ENCODE measurements at regions not wholly inside any gene's neighbourhood (a gene's known extent, or its start where the extent isn't known, plus 50 kb on each side); places are given as distances from the start of the nearest gene placed in this dataset.

DNA sequence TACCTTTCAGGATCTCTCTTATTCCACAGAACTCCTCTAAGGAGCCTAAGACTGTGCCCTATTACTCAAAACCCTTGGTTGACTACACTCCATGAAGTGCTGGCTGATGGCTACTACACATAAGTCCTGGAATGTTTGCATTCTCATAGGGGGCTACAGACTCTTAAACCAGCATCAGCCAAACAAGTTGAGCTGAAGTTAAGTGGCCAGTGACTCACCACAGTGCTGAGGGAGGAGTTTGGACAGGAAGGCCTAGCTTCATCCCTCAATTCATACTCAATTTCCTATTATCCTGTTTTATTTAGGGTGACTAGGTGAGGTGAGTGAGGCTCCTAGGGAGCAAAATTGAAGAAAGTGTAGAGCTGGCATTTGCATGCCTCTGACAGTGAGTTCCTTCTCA, 246.7 kb downstream of the SMAD2 start:
- H3K9me3 ChIP-seq (ENCODE audit: control insufficient read depth in 2 of 2, insufficient read depth in 1 of 2, low read depth in 1 of 2, low read length in 1 of 2), result no peaks in the 10 kb centered on the region

DNA sequence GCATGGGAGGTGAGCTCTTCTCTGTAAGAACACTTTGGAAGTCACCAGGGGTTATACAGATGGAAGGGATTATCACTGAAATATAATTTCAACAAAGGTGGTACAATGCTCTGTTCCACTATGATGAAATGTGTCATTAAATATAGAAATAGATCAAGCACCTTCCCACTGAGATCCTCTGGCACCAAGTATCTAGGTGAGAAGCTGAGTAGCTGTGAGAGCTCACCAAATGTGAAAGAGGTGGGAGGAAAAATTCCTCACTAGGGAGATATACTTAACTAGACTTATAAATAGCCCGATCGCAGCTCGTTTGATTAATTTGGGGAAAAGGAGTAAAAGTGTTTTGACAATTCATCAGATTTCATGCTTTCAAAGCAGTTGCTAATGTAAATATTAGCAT, 247.6 kb downstream of the SMAD2 start:
- Histone ChIP-seq H3K36me3 (ENCODE audit: control insufficient read depth in 3 of 3, insufficient read depth in 2 of 3, low read depth in 1 of 3, low read length in 3 of 3) (no peaks in the 10 kb centered on the region), H3K27me3 (ENCODE audit: control insufficient read depth in 3 of 3, insufficient read depth in 3 of 3, low read length in 3 of 3) (no peaks in the 10 kb centered on the region), H3K27ac (ENCODE audit: low read depth in 1 of 3, low read length in 2 of 3) (no peak overlapping the region), H3K4me1 (ENCODE audit: control insufficient read depth in 3 of 3, insufficient read depth in 2 of 3, low read depth in 1 of 3, low read length in 2 of 3) (no peaks in the 10 kb centered on the region), H3K4me3 (ENCODE audit: low read depth in 1 of 3, low read length in 3 of 3) (no peak overlapping the region), H3K9me3 (ENCODE audit: control insufficient read depth in 2 of 2, insufficient read depth in 1 of 2, low read depth in 1 of 2, low read length in 1 of 2) (no peaks in the 10 kb centered on the region)
- FAIRE-seq (no peak), DNase-seq (no peak)
- WGBS, 3 donors, result 45 to 75% (median 65%) methylated on average over 3 of the region's 3 CpGs

More for the DNA sequence above, 246.7 kb downstream of the SMAD2 start:
- H3K27me3 ChIP-seq (ENCODE audit: control insufficient read depth in 3 of 3, insufficient read depth in 3 of 3, low read length in 3 of 3), result no peaks in the 10 kb centered on the region
- no peak overlapping the region for H3K4me3 ChIP-seq (ENCODE audit: low read depth in 1 of 3, low read length in 3 of 3)
- H3K36me3 ChIP-seq (ENCODE audit: control insufficient read depth in 3 of 3, insufficient read depth in 2 of 3, low read depth in 1 of 3, low read length in 3 of 3), result no peaks in the 10 kb centered on the region
- no peak overlapping the region for H3K27ac ChIP-seq (ENCODE audit: low read depth in 1 of 3, low read length in 2 of 3)
- H3K4me1 ChIP-seq (ENCODE audit: control insufficient read depth in 3 of 3, insufficient read depth in 2 of 3, low read depth in 1 of 3, low read length in 2 of 3), result no peaks in the 10 kb centered on the region
- DNase-seq (no peak), FAIRE-seq (no peak)

DNA sequence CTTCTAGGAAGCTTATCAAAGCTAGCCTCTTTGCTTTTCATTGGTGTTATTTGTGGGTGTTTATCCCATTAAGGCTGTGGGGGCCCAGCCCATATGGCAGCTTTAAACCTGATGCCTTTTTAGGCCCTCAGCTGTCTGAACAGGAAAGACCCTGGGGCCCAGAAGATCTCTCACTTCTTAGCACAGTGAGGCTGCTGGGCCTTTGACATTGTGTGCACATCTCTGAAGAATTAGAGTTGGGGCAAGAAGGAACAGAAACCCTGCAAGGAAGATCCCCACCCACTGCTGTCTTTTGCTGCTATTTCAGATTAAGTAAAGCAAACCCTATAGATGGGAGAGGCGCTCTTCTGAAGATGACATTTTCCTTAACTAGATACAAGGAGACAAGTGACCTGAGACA, 250.0 kb downstream of the SMAD2 start:
- Histone ChIP-seq H3K27ac (ENCODE audit: low read depth in 1 of 3, low read length in 2 of 3) (no peak overlapping the region), H3K27me3 (ENCODE audit: control insufficient read depth in 3 of 3, insufficient read depth in 3 of 3, low read length in 3 of 3) (no peaks in the 10 kb centered on the region), H3K4me3 (ENCODE audit: low read depth in 1 of 3, low read length in 3 of 3) (no peak overlapping the region), H3K4me1 (ENCODE audit: control insufficient read depth in 3 of 3, insufficient read depth in 2 of 3, low read depth in 1 of 3, low read length in 2 of 3) (no peaks in the 10 kb centered on the region), H3K9me3 (ENCODE audit: control insufficient read depth in 2 of 2, insufficient read depth in 1 of 2, low read depth in 1 of 2, low read length in 1 of 2) (no peaks in the 10 kb centered on the region), H3K36me3 (ENCODE audit: control insufficient read depth in 3 of 3, insufficient read depth in 2 of 3, low read depth in 1 of 3, low read length in 3 of 3) (no peaks in the 10 kb centered on the region)
- DNase-seq (no peak), FAIRE-seq (no peak)
- 83 to 87% (median 85%) methylated on average over 1 of the region's 1 CpG for WGBS, 3 donors

DNA sequence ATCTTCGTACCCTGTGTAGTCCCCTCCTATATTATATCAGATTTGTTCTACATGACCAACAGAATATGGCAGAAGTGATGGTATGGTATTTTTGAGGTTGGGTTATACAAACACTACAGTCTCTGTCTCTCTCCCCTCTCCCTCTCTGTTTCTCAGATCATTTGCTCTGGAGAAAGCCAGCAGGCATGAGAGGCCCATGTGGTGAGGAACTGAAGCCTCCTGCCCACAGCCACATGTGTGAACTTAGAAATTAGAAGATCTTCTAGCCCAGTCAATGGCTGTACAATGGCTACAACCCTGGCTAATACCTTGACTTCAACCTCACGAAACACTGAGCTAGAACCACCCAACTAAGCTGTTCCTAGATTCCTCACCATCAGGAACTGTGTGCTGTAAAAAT, 250.6 kb downstream of the SMAD2 start:
- Histone ChIP-seq H3K9me3 (ENCODE audit: control insufficient read depth in 2 of 2, insufficient read depth in 1 of 2, low read depth in 1 of 2, low read length in 1 of 2) (no peaks in the 10 kb centered on the region), H3K27ac (ENCODE audit: low read depth in 1 of 3, low read length in 2 of 3) (no peak overlapping the region), H3K36me3 (ENCODE audit: control insufficient read depth in 3 of 3, insufficient read depth in 2 of 3, low read depth in 1 of 3, low read length in 3 of 3) (no peaks in the 10 kb centered on the region), H3K4me3 (ENCODE audit: low read depth in 1 of 3, low read length in 3 of 3) (no peak overlapping the region), H3K4me1 (ENCODE audit: control insufficient read depth in 3 of 3, insufficient read depth in 2 of 3, low read depth in 1 of 3, low read length in 2 of 3) (no peaks in the 10 kb centered on the region), H3K27me3 (ENCODE audit: control insufficient read depth in 3 of 3, insufficient read depth in 3 of 3, low read length in 3 of 3) (no peaks in the 10 kb centered on the region)
- DNase-seq (no peak), FAIRE-seq (no peak)
- WGBS, 3 donors, result 67 to 83% (median 75%) methylated on average over 2 of the region's 2 CpGs

DNA sequence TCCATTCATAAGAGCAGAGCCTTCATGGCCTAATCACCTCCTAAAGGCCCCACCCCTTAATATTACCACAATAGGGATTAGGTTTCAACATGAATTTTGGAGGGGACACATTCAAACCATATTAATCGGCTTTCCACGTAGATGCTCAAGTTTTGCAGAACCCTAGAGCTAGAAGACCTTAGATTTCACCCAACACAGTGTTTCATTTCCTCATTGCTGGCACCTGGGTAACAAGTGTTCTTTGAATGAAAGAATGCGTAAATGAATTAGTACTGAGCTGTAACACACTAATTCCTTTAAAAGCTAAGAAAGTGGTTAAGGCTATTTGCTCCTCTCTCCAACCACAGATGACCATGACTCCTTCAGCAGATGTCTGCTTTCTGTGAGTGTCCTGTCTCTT, 252.5 kb downstream of the SMAD2 start:
- Histone ChIP-seq H3K36me3 (ENCODE audit: control insufficient read depth in 3 of 3, insufficient read depth in 2 of 3, low read depth in 1 of 3, low read length in 3 of 3) (no peaks in the 10 kb centered on the region), H3K27me3 (ENCODE audit: control insufficient read depth in 3 of 3, insufficient read depth in 3 of 3, low read length in 3 of 3) (no peaks in the 10 kb centered on the region), H3K4me1 (ENCODE audit: control insufficient read depth in 3 of 3, insufficient read depth in 2 of 3, low read depth in 1 of 3, low read length in 2 of 3) (no peaks in the 10 kb centered on the region), H3K27ac (ENCODE audit: low read depth in 1 of 3, low read length in 2 of 3) (no peak overlapping the region), H3K4me3 (ENCODE audit: low read depth in 1 of 3, low read length in 3 of 3) (no peak overlapping the region), H3K9me3 (ENCODE audit: control insufficient read depth in 2 of 2, insufficient read depth in 1 of 2, low read depth in 1 of 2, low read length in 1 of 2) (no peaks in the 10 kb centered on the region)
- DNase-seq, result no peak
- FAIRE-seq, result no peak
- 86 to 90% (median 87%) methylated on average over 3 of the region's 3 CpGs for WGBS, 3 donors

GRCh38 chr18:47669815-47670214, 260.6 kb downstream of the SMAD2 start:
- FAIRE-seq (no peak), DNase-seq (no peak)
- H3K27me3 ChIP-seq (ENCODE audit: control insufficient read depth in 3 of 3, insufficient read depth in 3 of 3, low read length in 3 of 3), result peaks cover 0 to 6% (median 2%) of the 10 kb centered on the region in 3 donors
- no peaks in the 10 kb centered on the region for H3K9me3 ChIP-seq (ENCODE audit: control insufficient read depth in 2 of 2, insufficient read depth in 1 of 2, low read depth in 1 of 2, low read length in 1 of 2)
- WGBS, 3 donors, result 44 to 62% (median 61%) methylated on average over 3 of the region's 3 CpGs
- H3K4me1 ChIP-seq (ENCODE audit: control insufficient read depth in 3 of 3, insufficient read depth in 2 of 3, low read depth in 1 of 3, low read length in 2 of 3), result no peaks in the 10 kb centered on the region
- H3K36me3 ChIP-seq (ENCODE audit: control insufficient read depth in 3 of 3, insufficient read depth in 2 of 3, low read depth in 1 of 3, low read length in 3 of 3), result no peaks in the 10 kb centered on the region
- H3K27ac ChIP-seq (ENCODE audit: low read depth in 1 of 3, low read length in 2 of 3), result no peak overlapping the region
- no peak overlapping the region for H3K4me3 ChIP-seq (ENCODE audit: low read depth in 1 of 3, low read length in 3 of 3)

DNA sequence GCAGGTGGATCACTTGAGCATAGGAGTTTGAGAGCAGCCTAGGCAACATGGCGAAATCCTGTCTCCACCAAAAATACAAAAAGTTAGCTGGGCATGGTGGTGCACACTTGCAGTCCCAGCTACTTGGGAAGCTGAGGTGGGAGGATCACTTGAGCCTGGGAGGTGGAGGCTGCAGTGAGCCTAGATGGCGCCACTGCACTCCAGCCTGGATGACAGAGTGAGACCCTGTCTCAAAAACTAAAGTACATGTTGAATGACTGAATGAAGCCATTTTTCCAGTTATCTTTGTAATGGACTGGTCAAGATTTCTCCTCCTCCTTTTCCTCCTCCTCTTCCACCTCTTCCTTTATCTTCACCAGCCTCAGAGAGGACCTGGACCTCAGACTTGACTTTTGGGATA, 272.0 kb downstream of the SMAD2 start:
- DNase-seq, result no peak
- H3K4me3 ChIP-seq (ENCODE audit: low read depth in 1 of 3, low read length in 3 of 3), result no peak overlapping the region
- no peaks in the 10 kb centered on the region for H3K9me3 ChIP-seq (ENCODE audit: control insufficient read depth in 2 of 2, insufficient read depth in 1 of 2, low read depth in 1 of 2, low read length in 1 of 2)
- H3K27me3 ChIP-seq (ENCODE audit: control insufficient read depth in 3 of 3, insufficient read depth in 3 of 3, low read length in 3 of 3), result no peaks in the 10 kb centered on the region
- H3K36me3 ChIP-seq (ENCODE audit: control insufficient read depth in 3 of 3, insufficient read depth in 2 of 3, low read depth in 1 of 3, low read length in 3 of 3), result no peaks in the 10 kb centered on the region
- H3K27ac ChIP-seq (ENCODE audit: low read depth in 1 of 3, low read length in 2 of 3), result no peak overlapping the region
- WGBS, 3 donors, result 78 to 89% (median 86%) methylated on average over 2 of the region's 2 CpGs
- no peaks in the 10 kb centered on the region for H3K4me1 ChIP-seq (ENCODE audit: control insufficient read depth in 3 of 3, insufficient read depth in 2 of 3, low read depth in 1 of 3, low read length in 2 of 3)
- no peak for FAIRE-seq

DNA sequence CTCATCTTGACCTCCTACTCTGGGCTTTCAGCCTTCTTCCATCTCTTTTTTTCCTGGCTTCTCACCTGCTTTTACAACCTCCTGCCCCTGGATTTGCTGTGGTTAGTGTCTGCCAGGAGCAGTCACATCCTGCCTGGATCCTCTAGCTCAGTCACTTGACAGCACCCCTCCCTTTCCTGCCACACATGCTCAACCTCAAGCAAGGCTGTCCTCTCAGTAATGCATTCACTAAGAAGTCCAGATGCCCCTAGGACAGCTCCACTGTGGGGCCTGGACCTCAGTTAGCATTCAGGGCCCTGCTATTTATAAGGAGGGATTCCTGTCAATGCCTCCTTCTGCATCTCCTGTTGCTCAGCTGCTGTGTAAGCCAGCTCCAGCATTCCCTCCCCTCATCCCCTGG, 275.5 kb downstream of the SMAD2 start:
- Histone ChIP-seq H3K4me3 (ENCODE audit: low read depth in 1 of 3, low read length in 3 of 3) (no peak overlapping the region), H3K27me3 (ENCODE audit: control insufficient read depth in 3 of 3, insufficient read depth in 3 of 3, low read length in 3 of 3) (no peaks in the 10 kb centered on the region), H3K9me3 (ENCODE audit: control insufficient read depth in 2 of 2, insufficient read depth in 1 of 2, low read depth in 1 of 2, low read length in 1 of 2) (no peaks in the 10 kb centered on the region), H3K36me3 (ENCODE audit: control insufficient read depth in 3 of 3, insufficient read depth in 2 of 3, low read depth in 1 of 3, low read length in 3 of 3) (no peaks in the 10 kb centered on the region), H3K27ac (ENCODE audit: low read depth in 1 of 3, low read length in 2 of 3) (no peak overlapping the region), H3K4me1 (ENCODE audit: control insufficient read depth in 3 of 3, insufficient read depth in 2 of 3, low read depth in 1 of 3, low read length in 2 of 3) (no peaks in the 10 kb centered on the region)
- FAIRE-seq (no peak), DNase-seq (no peak)

- no peak for FAIRE-seq
- Histone ChIP-seq H3K36me3 (ENCODE audit: control insufficient read depth in 3 of 3, insufficient read depth in 2 of 3, low read depth in 1 of 3, low read length in 3 of 3) (no peaks in the 10 kb centered on the region), H3K4me1 (ENCODE audit: control insufficient read depth in 3 of 3, insufficient read depth in 2 of 3, low read depth in 1 of 3, low read length in 2 of 3) (no peaks in the 10 kb centered on the region), H3K9me3 (ENCODE audit: control insufficient read depth in 2 of 2, insufficient read depth in 1 of 2, low read depth in 1 of 2, low read length in 1 of 2) (peaks cover 0 to 4% of the 10 kb centered on the region in 2 donors), H3K27ac (ENCODE audit: low read depth in 1 of 3, low read length in 2 of 3) (no peak overlapping the region), H3K27me3 (ENCODE audit: control insufficient read depth in 3 of 3, insufficient read depth in 3 of 3, low read length in 3 of 3) (no peaks in the 10 kb centered on the region), H3K4me3 (ENCODE audit: low read depth in 1 of 3, low read length in 3 of 3) (no peak overlapping the region)
- no peak for DNase-seq
- WGBS, 3 donors, result 24 to 57% (median 38%) methylated on average over 1 of the region's 1 CpG
These were observed 285.6 kb downstream of the SMAD2 start for GRCh38 chr18:47644896-47645295.
